ENCODE measurements at regions not wholly inside any gene's neighbourhood (a gene's known extent, or its start where the extent isn't known, plus 50 kb on each side); places are given as distances from the start of the nearest gene placed in this dataset.

- no peak for DNase-seq
Measured at GRCh38 chr5:129342796-129343195, 117.3 kb upstream of the ADAMTS19 start.

DNA sequence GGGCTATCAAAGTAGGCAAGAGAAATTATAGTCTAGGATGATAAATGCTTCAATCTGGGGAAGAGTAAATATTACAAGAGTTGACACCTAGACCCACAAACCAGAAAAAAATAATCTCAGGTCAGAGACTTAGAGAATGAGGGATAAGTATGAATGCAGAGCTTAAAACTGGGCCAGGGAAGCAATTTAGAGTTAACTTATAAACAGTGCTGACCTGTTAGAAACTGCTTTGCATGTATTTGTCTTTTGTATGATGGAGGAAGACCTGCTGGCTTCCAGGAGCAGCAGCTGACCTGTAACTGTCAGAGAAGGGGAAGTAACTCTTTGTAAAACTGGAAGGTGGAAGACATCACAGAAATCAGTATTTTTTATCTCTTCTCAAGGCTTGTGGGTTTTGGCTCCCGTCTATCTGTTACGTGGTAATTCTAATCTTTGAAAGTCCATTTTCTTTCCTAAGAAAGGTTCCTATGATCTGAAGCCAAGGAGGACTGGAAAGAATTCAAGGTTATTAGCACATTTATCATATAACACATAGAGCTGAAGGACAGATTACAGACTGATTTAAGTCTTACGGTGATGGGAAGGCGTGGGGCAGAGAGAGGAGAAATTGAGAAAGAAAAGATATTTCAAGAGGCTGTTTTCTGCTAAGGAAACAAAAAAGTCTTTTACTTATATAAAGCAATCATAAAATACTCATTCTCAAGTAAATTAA is 114.7 kb upstream of the ADAMTS19 start:
- no peak for DNase-seq

- DNase-seq: no peak
Measured at GRCh38 chr5:129356846-129357245, 103.3 kb upstream of the ADAMTS19 start.

GRCh38 chr5:129358069-129358468 is 102.0 kb upstream of the ADAMTS19 start:
- no peak for DNase-seq

DNA sequence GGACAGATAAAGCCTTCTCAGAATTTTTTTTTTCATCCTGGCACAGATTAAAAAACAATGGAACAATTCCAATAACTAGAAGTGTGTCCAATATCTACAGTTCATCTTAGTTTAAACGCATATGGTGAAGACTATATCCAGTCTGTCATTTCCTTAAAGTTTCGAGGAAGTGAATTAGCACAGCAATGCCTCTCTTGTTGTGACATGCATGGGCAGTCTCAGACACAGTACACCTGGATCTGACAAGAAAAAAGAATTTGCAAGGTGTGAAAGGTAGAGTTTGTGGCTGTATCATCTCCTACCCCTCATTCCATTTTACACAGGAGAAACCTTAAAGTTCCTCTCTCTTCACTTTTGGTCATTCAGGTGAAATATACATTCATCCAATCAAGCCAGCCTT is 100.6 kb upstream of the ADAMTS19 start:
- no peak for DNase-seq

DNA sequence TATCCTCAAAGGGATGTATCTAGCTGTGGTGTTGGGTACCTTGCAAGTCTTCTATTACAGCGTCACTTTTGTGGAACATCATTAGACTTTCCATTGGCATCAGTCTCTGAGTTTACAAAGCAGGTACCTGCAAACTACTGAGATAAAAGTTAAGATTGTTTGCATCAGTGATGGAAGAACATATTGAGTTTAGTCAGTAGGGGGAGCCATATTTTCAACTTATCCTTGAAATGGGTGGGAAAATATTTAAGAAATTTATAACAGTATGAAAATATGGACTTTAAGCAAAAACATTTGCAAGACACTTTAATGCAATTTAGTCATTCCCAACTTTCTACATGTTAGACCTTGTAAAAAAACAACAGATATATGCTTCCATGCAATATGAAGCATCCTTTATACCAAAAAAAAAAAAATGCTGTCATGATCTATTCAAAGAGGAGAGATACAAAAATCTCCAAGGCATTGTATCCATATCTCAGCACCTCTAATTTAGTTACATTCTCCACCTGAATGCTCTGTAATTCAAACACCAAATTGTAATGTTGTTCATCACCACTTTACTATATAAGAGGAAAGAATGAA is 98.6 kb upstream of the ADAMTS19 start:
- DNase-seq: peak; percentile 61

GRCh38 chr5:129362456-129362855 is 97.6 kb upstream of the ADAMTS19 start:
- DNase-seq: no peak

DNA sequence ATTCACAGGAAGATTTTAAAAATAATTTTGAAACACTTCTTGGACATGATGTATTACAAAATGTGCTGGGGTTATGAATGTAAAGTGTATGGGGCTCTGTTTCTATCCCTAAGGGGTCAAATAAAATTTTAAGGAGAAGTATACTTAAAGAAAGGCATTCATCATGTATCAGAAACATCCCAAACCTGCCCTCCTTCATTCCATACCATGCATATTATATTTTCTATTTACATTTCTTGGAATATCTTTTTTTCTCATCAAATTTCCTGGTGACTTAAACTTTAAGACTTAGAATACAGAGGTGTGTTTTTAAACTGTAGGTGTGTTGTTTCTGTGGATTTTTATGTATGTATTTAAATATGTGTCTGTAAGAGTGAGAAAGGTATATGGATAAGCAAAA is 96.1 kb upstream of the ADAMTS19 start:
- DNase-seq: no peak

DNA sequence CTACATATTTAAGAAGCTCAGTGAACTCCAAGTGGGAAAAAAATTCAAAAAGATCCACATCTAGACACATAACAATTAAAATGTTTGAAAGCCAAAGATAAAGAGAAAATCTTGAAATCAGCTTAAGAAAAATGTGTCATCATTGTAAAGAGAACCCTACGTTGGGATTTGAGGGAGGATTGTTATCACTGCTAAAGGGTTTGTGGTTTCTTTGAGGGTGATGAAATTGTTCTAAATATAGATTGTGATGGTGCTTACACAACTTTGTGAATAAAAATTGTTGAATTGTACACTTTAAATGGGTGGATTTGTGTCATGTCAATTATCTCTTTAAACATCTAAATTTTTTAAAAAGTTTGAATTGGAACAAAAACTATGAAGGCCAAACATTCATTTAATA is 92.2 kb upstream of the ADAMTS19 start:
- DNase-seq: no peak

DNA sequence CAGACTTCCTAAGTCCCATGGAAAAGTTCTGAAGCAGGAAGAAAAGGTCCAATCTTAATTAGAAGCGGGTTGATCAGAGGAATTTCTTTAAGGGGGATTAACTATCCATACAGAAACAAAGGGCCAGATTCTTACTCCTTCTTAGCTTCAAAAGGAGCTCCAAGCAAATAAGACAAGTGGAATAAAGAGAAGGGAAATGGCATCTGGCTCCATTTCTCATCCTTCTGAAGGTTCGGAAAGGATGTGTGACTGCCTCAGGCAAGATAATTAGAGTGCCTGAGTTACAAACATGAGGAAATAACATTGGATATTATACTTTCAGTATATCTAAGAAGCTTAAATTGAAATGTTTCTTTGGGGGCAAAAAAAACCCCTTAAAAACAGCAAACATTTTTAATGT is 88.1 kb upstream of the ADAMTS19 start:
- no peak for DNase-seq

- DNase-seq: peak; percentile 94
Measured at GRCh38 chr5:129377504-129377903, 82.6 kb upstream of the ADAMTS19 start.

GRCh38 chr5:129378961-129379360 is 81.1 kb upstream of the ADAMTS19 start:
- DNase-seq: no peak

DNA sequence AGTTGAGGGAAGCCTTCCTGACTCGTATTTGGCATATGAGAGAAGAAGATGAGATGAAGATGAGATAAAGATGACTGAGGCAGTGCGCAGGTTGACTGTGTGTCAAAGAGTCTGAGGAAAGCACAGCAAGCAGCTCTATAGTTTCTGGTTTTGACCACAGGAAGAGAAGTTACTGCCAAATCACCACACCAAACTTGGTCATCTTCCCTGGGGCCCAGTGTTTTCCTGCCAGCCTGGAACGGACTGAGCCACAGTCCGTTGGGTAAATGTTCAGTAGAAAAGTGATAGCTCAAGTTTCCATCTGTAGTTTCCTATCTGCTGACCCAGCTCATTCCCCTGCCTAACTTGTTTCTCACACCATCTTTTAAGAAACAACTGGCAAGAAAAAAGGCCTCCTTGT is 80.7 kb upstream of the ADAMTS19 start:
- no peak for DNase-seq

DNA sequence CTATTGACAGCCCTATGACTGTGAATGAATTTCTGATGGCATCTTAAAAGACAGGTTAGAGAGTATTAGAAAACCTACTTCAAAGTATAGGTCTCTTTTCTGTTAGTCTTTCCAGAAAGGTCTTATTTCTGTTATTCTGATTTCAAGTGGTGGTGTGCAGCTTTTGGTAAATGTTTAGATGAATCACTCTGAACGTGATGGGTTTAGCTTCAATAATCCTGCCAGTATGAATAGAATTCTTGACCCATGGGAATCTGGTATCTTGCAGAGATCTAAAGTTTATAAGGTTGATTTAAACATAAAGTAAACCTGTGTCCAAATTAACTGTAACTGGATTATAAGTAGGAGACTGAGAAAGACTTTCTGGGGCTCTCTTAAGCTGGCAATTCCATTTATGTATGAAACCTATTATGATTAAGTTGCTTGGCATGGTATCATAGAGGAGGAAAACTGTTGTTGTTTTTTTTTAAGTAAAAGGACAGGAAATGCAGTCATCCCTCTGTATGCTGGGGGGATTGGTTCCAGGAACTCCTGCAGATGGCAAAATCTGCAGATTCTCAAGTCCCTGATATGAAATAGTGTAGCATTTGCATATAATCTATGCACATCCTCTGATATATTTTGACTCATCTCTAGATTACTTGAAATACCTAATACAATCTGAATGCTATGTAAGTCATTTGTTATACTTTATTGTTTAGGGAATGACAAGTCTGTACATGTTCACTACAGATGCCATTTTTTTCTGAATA is 77.0 kb upstream of the ADAMTS19 start:
- DNase-seq: no peak

DNA sequence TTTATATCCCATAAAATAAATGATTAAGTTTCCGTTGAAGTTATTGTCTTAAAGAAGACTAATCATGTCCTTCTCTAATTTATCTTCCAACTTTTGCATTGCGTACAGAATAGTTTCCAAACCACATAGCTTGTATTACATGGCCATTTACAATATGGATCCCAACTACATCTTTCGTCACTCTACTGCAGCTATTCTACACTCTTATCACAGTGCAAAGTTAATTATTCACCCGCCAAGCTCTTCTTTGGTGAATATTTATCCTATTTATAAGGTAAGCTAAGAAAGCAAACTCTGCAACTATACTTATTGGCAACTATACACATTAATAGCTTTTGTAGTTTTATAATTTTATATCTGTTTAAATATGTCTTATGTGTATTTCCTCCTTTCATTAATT is 75.9 kb upstream of the ADAMTS19 start:
- peak; percentile 30 for DNase-seq

GRCh38 chr5:129384736-129385135 is 75.4 kb upstream of the ADAMTS19 start:
- no peak for DNase-seq

DNA sequence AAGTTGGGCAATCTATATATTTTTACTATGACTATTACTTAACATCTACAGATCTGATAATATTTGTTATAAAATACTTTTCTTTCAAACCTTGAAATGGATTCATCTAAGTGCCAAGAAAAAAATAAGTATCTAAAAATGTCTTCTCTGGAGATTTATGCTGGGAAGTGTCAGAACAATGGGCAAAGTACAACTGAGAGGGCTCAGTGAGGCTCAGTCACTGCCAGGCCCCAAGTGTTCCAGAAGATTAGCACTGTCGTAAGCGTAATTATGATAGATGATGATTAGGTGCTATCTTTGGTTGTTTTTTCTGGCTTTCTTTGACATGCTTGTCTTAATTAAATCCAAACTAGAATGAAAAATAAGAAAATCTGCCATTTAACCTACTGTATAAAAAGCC is 72.2 kb upstream of the ADAMTS19 start:
- DNase-seq: no peak

- no peak for DNase-seq
Measured at GRCh38 chr5:129392681-129393080, 67.4 kb upstream of the ADAMTS19 start.

GRCh38 chr5:129395247-129395646 is 64.9 kb upstream of the ADAMTS19 start:
- no peak for DNase-seq

DNA sequence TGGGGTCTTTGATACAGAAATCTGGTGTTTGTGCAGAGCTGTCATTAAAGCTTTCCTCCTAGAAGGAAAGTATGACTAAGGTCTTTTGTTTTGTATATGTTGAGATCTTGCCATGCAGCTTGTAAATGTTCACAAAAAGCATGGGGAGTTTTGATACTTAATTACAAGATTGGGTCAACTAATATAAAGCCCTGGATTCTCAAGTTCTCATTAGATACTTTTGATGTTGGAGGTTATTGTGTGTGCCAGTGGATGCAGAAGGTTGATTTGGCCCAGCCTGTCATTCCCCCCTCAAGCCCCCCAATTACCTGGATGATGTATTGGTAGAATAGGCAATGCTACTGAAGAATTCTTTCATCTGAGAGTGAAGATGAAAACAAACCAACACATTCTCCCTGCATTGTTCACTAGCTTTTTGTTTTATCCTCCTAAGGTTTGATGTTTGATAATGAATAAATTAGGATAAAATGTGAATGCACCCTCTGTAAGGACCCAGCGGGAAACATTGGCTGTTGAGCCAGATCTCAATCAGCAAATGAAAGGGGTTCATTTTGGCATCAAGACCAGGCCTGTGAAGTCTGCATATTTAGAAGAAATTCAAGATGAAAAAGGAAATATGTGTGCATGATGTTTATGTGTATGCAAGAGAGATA is 61.9 kb upstream of the ADAMTS19 start:
- no peak for DNase-seq

- no peak for DNase-seq
Measured at GRCh38 chr5:129399069-129399468, 61.0 kb upstream of the ADAMTS19 start.

DNA sequence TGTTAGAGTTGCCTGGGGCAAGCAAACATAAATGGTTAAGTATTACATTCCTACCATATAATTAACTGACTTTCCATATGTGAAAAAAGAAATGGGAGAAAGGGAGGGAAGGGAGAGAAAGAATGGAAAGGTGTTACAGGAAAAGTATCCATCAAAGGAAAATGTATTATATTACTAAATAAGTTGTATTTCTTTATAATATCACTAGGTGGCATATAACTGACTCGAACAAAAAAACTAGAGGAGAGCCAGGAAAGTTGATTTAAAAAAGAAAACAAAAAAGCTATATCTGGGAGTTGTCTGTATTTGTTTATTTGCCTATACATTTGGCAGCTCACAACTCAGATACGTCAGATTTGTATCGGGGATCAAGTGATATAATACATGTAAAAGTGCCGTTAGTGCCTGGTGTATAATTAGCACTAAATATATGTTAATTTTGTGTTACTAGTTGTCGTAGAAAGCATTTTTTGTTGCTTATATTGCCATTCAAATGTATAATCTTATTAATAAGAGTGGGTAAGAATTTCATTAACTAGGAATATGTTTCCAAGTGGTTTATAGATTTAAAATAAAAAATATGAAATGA is 59.6 kb upstream of the ADAMTS19 start:
- peak; percentile 35 for DNase-seq

- no peak for DNase-seq
Measured at GRCh38 chr5:129405222-129405621, 54.9 kb upstream of the ADAMTS19 start.
